ENCODE measurements at regions not wholly inside any gene's neighbourhood (a gene's known extent, or its start where the extent isn't known, plus 50 kb on each side); places are given as distances from the start of the nearest gene placed in this dataset.

DNA sequence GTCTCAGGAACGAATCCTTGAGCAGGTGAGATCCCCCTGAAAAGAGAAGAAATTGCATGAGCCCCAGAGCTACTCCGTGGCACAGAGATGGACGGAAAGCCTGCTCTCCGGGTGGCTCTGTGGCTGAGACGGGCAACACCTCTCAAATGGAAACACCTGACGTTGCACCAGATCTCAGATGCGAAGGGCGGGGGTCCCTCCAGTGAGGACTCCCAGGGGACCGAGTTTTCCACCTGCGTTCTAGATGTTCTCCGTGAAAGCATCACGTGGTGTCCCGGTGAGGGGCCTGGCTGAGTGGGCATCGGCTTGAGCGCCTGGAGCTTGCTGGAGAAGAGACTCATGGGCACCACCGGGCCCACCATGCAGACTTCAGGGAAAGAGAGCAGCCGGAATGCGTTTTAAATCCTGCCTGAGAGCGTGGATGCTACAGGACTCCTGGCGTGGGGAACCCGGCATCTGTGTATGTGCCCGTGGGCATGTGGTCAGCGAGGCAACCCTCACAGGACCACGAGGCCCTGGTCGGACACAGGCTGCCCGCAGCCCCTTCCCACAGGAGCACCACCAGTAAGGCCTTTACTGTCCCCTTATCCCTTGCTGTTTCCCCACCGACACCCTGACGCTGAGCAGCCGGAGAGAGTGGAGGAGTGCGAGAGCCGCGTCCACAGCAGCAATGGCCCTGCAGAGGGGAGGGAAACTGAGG is 378.4 kb upstream of the IRX4 start:
- Histone ChIP-seq H3K4me3 (no peak overlapping the region), H3K4me1 (no peaks in the 10 kb centered on the region), H3K9me3 (no peaks in the 10 kb centered on the region), H3K27ac (no peak overlapping the region), H3K36me3 (no peaks in the 10 kb centered on the region), H3K27me3 (no peaks in the 10 kb centered on the region)
- intact Hi-C loops (cut with DNase I) = no loop called here
- ATAC-seq (no peak), DNase-seq (peak; percentile 40)
- TF ChIP-seq, protein P1, sequence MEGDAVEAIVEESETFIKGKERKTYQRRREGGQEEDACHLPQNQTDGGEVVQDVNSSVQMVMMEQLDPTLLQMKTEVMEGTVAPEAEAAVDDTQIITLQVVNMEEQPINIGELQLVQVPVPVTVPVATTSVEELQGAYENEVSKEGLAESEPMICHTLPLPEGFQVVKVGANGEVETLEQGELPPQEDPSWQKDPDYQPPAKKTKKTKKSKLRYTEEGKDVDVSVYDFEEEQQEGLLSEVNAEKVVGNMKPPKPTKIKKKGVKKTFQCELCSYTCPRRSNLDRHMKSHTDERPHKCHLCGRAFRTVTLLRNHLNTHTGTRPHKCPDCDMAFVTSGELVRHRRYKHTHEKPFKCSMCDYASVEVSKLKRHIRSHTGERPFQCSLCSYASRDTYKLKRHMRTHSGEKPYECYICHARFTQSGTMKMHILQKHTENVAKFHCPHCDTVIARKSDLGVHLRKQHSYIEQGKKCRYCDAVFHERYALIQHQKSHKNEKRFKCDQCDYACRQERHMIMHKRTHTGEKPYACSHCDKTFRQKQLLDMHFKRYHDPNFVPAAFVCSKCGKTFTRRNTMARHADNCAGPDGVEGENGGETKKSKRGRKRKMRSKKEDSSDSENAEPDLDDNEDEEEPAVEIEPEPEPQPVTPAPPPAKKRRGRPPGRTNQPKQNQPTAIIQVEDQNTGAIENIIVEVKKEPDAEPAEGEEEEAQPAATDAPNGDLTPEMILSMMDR (IDR thresholded peaks at IDR 0.05) = no peak

GRCh38 chr5:2260211-2261003 is 377.7 kb upstream of the IRX4 start:
- Histone ChIP-seq H3K4me1 (no peaks in the 10 kb centered on the region), H3K36me3 (no peaks in the 10 kb centered on the region), H3K9me3 (no peaks in the 10 kb centered on the region), H3K27me3 (no peaks in the 10 kb centered on the region), H3K4me3 (no peak overlapping the region), H3K27ac (no peak overlapping the region)
- TF ChIP-seq, protein P1 (IDR thresholded peaks at IDR 0.05) = no peak
- intact Hi-C loops (cut with DNase I) = no loop called here
- DNase-seq = peak; percentile 33
- ATAC-seq = no peak

DNA sequence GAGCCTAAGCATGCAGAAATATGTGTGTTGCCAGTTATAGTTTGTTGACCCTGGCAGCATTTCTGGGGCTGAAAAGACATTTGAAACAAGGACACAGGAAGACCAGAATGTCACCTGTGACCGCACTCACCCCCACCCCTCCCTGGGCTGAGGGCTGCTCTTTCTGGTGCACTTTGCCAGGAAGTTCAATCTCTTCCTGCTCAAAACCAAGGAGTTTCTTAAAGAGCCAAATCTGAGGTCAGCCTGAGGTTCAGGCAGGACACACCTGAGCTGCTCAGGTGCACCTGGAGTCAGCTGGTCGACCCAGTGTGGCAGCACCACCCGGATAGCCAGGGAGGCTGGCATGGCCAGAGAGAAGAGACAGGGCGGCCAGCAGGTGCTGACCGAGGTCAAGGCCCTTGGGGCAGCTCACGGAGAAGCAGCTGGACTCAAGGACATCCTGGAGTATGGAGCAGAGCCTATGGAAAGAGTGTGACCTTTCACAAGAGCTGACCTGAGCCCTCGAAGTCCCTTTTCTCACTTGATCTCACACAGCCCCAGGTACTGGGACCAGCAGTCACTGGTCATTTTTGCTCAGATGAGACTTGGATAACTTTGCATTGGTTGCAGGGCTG is 376.9 kb upstream of the IRX4 start:
- Histone ChIP-seq H3K4me1 (no peaks in the 10 kb centered on the region), H3K36me3 (no peaks in the 10 kb centered on the region), H3K27ac (no peak overlapping the region), H3K9me3 (no peaks in the 10 kb centered on the region), H3K4me3 (no peak overlapping the region), H3K27me3 (no peaks in the 10 kb centered on the region)
- DNase-seq (peak; percentile 31), ATAC-seq (no peak)
- intact Hi-C loops (cut with DNase I) = no loop called here
- TF ChIP-seq, protein P1 (IDR thresholded peaks at IDR 0.05) = no peak

GRCh38 chr5:2258861-2259260 is 376.1 kb upstream of the IRX4 start:
- intact Hi-C loops (cut with DNase I) = no loop called here
- peak; percentile 31 for DNase-seq
- Histone ChIP-seq H3K4me3 (no peak overlapping the region), H3K27me3 (no peaks in the 10 kb centered on the region), H3K27ac (no peak overlapping the region), H3K9me3 (no peaks in the 10 kb centered on the region), H3K4me1 (no peaks in the 10 kb centered on the region), H3K36me3 (no peaks in the 10 kb centered on the region)
- TF ChIP-seq, protein P1 (IDR thresholded peaks at IDR 0.05) = no peak
- ATAC-seq = no peak

DNA sequence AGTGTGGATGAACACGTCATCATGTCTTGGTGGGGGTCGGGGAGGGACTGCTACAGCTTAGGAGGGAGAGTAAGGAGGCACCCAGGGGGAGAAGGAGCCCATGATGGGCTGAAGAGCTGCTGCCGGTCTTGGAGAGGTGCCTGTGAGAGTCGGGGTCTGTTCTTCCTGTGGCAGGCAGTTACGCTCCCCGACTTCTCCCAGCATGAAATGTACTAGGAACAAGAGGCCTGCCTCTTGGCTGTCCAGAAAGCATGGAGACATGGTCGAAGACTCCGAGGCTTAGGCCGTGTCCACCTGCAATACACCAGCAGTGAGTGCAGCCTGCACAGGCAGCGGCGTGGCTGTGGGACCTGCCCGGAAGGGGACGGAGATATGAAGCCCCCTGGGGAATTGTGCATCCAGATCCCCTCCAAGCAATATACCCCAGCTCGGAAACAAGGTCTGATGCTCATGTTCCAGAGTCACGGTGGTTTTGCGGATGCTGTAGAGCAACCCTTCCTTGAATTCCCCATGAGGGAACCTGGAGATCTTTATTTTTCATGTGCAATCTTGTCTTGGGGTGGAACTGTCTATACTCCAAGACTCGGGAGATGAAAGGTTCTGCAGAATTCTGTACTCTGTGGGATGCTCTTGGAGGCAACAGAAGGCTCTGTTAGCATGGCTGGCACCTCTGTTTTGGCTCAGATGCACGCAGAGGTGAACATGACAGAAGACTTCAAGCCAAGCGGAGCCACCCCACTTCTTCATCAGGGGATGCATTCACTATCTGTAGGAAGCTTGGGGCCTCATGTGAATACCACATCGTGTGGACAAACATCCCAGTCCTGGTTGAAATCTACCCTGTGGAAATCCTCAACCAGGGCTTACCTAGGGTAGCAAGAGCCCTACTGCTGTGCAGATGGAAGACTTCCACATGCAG is 374.9 kb upstream of the IRX4 start:
- TF ChIP-seq, protein P1 (IDR thresholded peaks at IDR 0.05) = no peak
- no peaks in the 10 kb centered on the region for H3K4me1 ChIP-seq
- no peaks in the 10 kb centered on the region for H3K27me3 ChIP-seq
- ATAC-seq (no peak), DNase-seq (peak; percentile 45)
- no peak overlapping the region for H3K4me3 ChIP-seq
- intact Hi-C loops (cut with DNase I) = no loop called here
- H3K27ac ChIP-seq = no peak overlapping the region
- H3K36me3 ChIP-seq = no peaks in the 10 kb centered on the region
- H3K9me3 ChIP-seq = no peaks in the 10 kb centered on the region

Data from upper lobe of right lung (tissue), 1 donor.